ENCODE measurements at regions not wholly inside any gene's neighbourhood (a gene's known extent, or its start where the extent isn't known, plus 50 kb on each side); places are given as distances from the start of the nearest gene placed in this dataset.

GRCh38 chr1:4019606-4020331, 119.7 kb upstream of the C1orf174 start:
- Histone ChIP-seq H3K27ac (ENCODE audit: low read depth, low read length) (no peak overlapping the region), H3K9ac (ENCODE audit: low read length) (no peak overlapping the region), H3K79me2 (ENCODE audit: insufficient read depth, low read length) (no peaks in the 10 kb centered on the region), H3K9me3 (ENCODE audit: insufficient read depth, low read depth, low read length) (peaks cover 5% of the 10 kb centered on the region), H3K4me1 (ENCODE audit: insufficient read depth, low read length) (no peaks in the 10 kb centered on the region), H3K36me3 (ENCODE audit: insufficient read depth, low read length) (no peaks in the 10 kb centered on the region), H3K4me2 (ENCODE audit: low read length) (no peak overlapping the region), H3K4me3 (ENCODE audit: insufficient read depth, low read depth, low read length) (no peak overlapping the region), H4K20me1 (ENCODE audit: insufficient read depth, low read length) (no peaks in the 10 kb centered on the region), H3K27me3 (ENCODE audit: insufficient read depth, low read length) (no peaks in the 10 kb centered on the region), H2AFZ (ENCODE audit: low read depth, low read length) (no peak overlapping the region)
- DNase-seq (ENCODE audit: low read depth) (no peak), FAIRE-seq (no peak)
- Mint-ChIP-seq H3K4me3 (ENCODE audit: unreplicated experiment) (no peak overlapping the region), H3K27ac (ENCODE audit: unreplicated experiment) (no peak overlapping the region), H3K27me3 (ENCODE audit: low read depth, unreplicated experiment) (peaks cover 12% of the 10 kb centered on the region), H3K36me3 (ENCODE audit: low read depth, unreplicated experiment) (no peaks in the 10 kb centered on the region), H3K9me3 (ENCODE audit: unreplicated experiment) (peaks cover 33% of the 10 kb centered on the region), H3K4me1 (ENCODE audit: low read depth, unreplicated experiment) (no peaks in the 10 kb centered on the region)
- TF ChIP-seq EZH2 (IDR thresholded peaks at IDR 0.05; ENCODE audit: insufficient read depth, low read length) (no peak), CTCF (IDR thresholded peaks at IDR 0.05; ENCODE audit: insufficient read depth, low read depth, low read length) (no peak)

- DNase-seq (ENCODE audit: low read depth): no peak
- Histone ChIP-seq H3K4me1 (ENCODE audit: insufficient read depth, low read length) (no peaks in the 10 kb centered on the region), H3K79me2 (ENCODE audit: insufficient read depth, low read length) (no peaks in the 10 kb centered on the region), H3K4me3 (ENCODE audit: insufficient read depth, low read depth, low read length) (no peak overlapping the region), H4K20me1 (ENCODE audit: insufficient read depth, low read length) (no peaks in the 10 kb centered on the region), H3K36me3 (ENCODE audit: insufficient read depth, low read length) (no peaks in the 10 kb centered on the region), H3K9ac (ENCODE audit: low read length) (no peak overlapping the region), H3K27ac (ENCODE audit: low read depth, low read length) (no peak overlapping the region), H3K27me3 (ENCODE audit: insufficient read depth, low read length) (no peaks in the 10 kb centered on the region), H3K4me2 (ENCODE audit: low read length) (no peak overlapping the region), H2AFZ (ENCODE audit: low read depth, low read length) (no peak overlapping the region), H3K9me3 (ENCODE audit: insufficient read depth, low read depth, low read length) (peaks cover 5% of the 10 kb centered on the region)
- no peak for FAIRE-seq
- Mint-ChIP-seq H3K9me3 (ENCODE audit: unreplicated experiment) (peaks cover 33% of the 10 kb centered on the region), H3K4me3 (ENCODE audit: unreplicated experiment) (no peak overlapping the region), H3K27me3 (ENCODE audit: low read depth, unreplicated experiment) (peaks cover 12% of the 10 kb centered on the region), H3K4me1 (ENCODE audit: low read depth, unreplicated experiment) (no peaks in the 10 kb centered on the region), H3K36me3 (ENCODE audit: low read depth, unreplicated experiment) (no peaks in the 10 kb centered on the region), H3K27ac (ENCODE audit: unreplicated experiment) (no peak overlapping the region)
- TF ChIP-seq CTCF (IDR thresholded peaks at IDR 0.05; ENCODE audit: insufficient read depth, low read depth, low read length) (no peak), EZH2 (IDR thresholded peaks at IDR 0.05; ENCODE audit: insufficient read depth, low read length) (no peak)
These were observed 120.4 kb upstream of the C1orf174 start for GRCh38 chr1:4020449-4020848.
